M059J (cell line): ENCODE measurements at regions not wholly inside any gene's neighbourhood (a gene's known extent, or its start where the extent isn't known, plus 50 kb on each side); places are given as distances from the start of the nearest gene placed in this dataset.
"Not testable (repeated sequence)": the region's sequence is repeated elsewhere in the genome, so short reads cannot be mapped to it uniquely, and the experiment has no call there.

Experiments
- DNase-seq: peaks from one replicate; pipeline ENCODE4 v3.0.0-alpha.2; 2012; ENCODE audit warnings: low read depth

DNA sequence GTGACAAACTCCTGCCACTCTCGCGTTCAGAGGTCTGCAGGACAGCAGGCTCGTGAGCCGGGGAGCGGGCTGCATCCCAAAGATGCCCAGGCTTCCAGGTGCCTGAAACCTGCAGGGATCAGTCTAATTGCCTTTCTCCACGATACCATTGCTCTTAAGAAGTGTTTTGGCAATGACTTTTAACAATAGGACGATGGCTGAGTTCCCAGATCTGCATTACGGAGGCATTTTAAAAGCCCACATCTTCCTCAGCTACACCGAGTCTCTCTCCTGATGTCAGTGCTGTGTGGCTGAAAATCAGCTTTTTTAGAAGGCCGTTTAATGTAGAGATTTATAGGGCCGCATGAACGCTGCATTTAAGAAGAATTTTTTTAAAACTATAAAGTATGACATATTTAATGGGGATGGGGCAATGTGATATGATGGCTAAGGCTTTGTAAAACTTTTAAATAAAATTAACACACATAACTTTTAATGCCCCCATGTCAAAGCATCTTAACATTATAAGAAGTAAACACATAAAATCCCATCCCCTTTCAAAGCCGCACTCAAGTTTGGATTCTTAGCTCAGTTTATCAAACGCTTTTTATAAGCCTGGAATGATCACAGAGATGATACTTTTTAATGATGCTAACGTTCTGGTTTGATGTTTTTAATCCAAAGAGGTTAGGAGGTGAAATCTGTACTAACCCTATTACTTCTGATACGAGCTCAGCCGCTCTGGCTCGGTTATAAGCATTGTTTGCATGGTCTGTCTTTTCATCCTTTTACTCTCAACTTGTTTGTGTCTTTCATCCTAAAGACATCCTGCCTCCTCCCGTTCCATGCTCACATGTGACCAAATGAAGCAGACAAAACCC is 386.0 kb downstream of the SMOC2 start:
- no peak for DNase-seq

DNA sequence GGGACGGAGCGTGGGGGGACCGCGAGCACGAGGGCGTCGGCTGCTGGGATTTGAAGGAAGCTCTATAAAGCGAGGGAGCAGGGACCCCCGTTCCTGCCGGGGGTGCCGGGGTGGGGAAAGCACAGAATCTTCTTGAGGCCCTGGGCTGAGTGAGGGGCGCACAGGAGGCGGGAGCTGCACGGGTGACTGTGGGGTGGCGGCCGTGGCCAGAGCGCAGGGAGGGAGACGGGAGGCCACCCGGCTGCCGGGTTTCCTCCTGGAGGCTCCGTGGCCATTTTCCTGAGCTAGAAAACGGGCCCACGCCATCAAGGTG is 385.1 kb downstream of the SMOC2 start:
- no peak for DNase-seq

DNA sequence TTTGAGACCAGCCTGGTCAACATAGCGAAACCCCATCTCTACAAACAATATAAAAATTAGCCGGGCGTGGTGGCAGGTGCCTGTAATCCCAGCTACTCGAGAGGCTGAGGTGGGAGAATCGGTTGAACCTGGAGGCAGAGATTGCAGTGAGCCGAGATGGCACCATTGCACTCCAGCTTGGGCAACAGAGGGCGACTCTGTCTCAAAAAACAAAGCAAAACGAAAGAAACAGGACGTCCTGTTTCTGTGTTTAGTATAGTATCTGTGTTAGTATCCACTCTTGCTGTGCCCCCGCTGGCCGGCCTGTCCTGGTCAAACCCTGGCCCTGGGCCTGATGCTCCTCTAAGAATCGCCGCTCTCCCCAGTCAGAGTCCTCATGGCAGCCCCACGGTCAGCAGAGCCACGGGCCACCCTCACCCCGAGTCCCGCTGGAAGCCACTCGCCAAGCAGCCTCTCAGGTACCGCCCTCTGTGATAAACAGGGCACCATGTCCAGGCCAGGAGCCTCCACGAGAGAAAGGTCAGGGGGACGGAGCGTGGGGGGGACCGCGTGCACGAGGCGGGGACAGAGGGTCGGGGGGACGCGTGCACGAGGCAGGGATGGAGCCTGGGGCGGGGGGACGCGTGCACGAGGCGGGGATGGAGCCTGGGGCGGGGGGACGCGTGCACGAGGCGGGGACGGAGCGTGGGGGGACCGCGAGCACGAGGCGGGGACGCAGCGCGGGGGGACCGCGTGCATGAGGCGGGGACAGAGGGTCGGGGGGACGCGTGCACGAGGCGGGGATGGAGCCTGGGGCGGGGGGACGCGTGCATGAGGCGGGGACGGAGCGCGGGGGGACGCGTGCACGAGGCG is 384.5 kb downstream of the SMOC2 start:
- peak; percentile 20 for DNase-seq

DNA sequence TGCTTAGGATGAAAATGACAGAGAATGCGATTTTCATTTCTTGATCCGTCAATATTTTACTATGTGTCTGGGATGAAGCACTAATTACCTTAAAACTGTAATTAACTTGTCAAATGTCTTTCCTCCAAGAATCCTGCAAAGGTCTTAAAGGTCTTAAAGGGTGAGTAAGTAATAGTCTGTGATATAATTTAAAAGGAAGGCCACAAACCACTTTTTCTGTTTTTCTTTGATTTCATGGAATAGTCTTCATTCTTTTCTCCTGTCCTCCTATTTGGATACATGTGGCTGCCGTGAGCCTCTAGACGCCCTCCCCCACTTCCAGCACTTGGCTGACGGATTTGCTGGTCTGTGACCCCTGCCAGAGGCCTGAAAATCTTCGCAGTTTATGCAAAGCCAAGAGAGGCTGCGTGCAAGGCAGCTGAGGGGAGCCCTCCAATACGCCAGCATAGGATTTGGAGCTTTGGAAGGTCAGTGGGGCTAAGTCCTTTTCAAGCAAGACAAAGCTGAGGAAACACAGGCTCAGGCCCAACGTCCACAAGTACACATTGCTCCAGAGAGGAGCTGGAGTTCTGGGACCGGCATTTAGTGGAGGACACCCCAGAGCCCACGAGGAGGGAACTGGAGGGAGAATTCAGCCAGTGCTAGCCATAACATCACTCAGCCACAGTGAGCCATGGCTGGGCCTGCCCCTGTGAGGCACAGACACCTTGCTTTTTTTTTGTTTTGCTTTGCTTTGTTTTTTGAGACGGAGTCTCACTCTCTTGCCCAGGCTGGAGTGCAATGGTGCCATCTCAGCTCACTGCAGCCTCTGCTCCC is 382.6 kb downstream of the SMOC2 start:
- no peak for DNase-seq

DNA sequence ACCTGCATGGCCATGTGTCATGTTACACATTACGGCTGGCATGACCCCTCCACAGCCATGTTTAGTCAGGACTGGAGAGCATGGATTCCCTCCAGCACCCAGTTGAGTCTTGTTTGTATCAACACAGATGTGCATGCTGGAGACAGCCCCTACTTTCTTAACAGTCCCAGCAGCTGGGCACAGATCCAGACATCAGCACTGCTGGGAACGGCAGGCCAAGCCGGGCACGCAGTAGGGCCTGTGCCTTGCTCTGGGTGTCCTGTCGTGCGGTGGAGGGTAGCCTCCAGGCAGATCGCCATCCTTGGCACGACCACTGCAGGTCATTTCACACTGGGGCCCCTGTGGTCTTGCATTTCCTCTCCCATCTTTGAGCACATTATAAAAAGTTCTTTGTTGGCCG is 381.4 kb downstream of the SMOC2 start:
- DNase-seq: no peak

DNA sequence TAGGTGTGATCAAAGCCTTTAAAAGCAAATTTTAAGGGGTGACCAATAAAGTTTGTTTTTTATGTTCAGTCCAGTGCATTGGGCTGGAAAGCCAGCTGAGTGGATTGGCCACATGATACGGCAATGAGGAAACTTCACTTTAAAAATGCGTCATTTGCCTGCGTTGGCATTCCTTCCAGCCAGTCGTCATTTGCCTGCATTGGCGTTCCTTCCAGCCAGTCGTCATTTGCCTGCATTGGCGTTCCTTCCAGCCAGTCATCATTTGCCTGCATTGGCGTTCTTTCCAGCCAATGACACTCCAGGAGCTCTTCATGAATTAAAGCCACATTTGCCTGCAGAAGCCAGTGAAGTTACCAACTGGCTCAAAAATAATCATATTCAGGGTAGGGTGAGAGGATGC is 378.6 kb downstream of the SMOC2 start:
- DNase-seq: no peak

DNA sequence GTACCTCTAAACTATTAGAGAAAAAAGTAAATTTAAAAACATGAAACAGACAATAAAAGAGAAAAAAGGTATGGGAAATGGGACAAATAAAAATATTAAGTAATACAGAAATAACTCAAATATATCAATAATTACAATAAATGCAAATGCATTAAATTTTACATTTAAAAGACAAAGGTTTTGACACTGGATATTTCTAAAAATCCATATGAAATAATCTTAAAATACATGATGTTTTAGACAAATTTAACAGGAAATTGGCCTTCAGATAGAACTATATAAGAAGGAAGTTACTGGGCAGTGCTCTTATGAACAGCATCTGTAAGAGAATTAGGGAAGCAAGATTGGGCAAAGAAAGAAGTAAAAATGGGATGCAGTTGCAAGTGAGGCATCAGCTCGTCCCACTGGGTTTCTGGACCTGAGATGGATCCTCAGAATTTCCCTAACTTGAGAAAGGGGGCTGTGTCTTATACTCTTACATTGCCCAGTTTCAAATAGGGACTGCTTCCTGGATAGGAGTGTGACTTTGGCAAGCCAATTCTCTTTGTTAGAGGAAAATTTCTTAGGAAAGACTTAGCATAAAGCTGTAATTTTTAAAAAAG is 376.7 kb downstream of the SMOC2 start:
- no peak for DNase-seq

DNA sequence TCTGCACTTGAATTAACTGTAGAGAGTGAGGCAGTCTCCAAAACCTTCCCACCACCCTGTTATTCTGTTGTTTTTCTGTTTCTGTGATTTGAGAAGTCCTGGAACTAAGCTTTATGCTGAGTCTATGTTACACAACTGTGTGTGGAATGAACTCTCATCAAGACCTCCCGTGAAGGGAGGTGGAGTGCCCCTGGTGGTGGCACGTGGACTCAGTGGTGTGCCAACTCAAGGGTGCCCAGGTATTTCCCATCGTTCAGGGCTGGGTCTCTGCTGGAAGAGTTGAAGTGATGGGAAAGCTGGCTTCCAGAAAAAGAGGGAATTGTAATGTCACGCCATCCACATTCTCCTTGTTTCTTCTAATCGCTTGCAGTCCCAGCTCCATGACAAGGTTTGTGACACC is 374.2 kb downstream of the SMOC2 start:
- DNase-seq: no peak

DNA sequence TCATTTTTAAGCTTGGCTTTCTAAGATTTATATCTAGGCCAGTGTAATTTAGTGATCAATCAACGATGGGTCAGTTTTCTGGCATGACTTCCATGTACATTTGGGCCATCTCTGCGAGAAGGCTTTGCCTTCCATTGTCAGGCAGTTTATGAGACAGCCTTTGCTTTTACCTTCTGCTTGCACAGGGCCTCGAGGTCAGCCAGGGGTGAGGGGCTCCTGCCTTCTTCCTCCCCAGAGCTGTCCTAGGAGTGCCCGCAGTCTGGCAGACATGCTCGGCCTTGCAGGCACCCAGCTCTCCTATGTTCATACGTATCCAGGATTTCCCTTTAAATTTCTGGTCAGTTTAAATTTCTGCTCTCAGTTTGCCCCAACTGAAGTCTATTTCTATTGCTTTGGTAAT is 367.2 kb downstream of the SMOC2 start:
- DNase-seq: no peak

DNA sequence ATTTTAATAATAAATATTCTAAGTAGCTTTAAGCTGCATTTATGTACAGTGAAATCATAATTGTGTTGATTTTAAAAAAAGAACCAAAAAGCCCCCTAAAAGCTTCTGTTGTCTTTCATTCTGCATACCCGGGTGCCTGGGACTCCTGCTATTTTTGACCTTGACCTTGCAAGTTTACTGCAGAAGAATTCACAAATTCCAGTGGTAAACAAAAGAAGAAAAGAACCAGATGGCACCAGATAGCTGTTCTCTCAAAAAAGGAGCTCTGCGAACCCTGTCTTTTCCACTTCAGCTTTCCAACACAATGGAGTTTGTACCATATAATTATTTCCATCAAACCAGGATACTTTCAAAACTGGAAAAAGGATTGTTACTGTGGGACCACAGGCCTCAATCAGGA is 363.3 kb downstream of the SMOC2 start:
- no peak for DNase-seq

DNA sequence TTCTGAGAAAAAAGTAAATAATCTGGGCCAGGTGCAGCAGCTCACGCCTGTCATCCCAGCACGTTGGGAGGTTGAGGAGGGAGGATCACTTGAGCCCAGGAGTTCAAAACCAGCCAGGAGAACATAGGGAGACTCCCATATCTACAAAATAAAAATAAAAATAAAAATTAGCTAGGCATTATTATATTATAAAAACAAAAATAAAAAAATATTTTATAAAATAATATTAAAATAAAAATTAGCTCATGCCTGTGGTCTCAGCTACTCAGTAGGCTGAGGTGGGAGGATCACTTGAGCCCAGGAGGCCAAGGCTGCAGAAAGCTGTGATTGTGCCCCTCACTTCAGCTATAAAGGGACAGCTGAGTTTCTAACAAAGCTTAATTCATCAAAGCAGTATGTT is 362.9 kb downstream of the SMOC2 start:
- no peak for DNase-seq

DNA sequence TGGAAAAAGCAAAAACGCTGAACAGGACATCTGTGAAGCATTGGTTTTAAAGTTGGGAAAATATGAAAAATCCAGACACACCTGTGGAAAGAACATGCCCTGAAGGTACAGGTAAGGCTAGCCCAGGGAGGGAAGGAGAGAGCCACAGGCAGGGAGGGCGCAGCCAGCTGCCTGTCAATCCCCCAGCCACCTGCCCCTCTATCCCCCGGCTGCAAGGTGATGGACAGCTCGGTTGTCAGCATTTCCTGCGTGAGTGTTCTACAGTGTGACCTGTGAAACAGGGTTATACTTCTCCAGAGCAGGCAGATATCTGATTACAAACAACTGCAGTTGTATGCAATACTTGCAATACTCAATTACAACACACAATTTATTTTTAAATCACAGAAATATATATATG is 358.1 kb downstream of the SMOC2 start:
- DNase-seq: no peak

DNA sequence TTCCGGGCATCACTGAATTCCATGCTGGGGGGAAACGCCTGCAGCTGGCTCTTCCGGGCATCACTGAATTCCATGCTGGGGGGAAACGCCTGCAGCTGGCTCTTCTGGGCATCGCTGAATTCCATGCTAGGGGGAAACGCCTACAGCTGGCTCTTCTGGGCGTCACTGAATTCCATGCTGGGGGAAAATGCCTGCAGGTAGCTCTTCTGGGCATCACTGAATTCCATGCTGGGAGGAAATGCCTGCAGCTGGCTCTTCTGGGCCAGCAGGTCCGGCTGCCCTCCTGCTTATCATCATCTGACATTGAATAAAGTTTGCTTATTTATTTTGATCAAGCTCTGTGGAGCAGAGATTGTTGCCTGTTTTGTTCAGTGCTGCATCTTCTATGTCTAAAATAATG is 355.1 kb downstream of the SMOC2 start:
- no peak for DNase-seq

DNA sequence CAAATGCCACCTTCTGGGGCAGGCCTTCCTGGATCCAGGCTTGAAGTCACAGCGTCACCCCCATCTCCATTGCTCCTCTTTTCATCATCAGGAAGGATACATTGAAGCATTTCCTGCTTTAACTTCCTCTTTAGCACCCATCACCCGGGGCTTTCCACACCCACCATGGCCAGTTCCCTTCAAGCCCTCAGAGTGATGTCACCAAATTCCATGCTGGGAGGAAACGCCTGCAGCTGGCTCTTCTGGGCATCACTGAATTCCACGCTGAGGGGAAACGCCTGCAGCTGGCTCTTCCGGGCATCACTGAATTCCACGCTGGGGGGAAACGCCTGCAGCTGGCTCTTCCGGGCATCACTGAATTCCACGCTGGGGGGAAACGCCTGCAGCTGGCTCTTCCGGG is 354.6 kb downstream of the SMOC2 start:
- DNase-seq: not testable (repeated sequence)

DNA sequence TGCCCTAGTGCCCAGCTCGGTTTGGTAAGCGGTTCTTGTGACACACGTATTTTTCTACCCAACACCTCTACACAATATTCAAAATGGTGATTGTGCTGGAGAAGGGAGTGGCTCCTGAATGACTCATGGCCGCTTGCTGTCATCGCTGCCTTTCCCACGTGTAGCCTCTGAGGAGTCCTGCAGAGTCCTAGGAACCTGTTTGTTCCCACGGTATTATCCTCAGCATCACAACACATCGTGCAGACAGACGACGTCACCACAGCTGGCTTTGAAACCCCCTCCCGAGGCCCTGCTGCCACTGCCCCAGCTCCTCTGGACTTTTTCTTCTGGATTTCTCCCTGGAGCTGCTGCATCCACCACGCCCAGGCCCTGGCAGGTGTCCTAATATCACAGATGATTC is 353.5 kb downstream of the SMOC2 start:
- peak; percentile 5 for DNase-seq

DNA sequence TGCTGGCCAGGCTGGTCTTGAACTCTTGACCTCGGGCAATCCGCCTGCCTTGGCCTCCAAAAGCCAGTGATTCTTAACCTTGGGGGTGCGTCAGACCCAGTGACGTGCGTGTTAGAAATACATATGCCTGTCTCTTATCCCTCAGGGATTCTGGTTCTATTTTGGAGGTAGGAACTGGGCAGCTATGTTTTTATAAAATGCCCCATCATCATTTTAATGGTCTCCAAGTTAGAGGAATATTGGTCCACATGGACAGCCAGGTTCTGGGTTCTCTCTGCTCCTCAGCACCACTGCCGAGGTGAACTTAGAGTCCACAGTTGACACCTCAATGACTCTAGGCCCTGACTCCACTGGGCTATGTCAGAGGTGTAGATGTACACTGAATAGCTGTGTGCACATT is 352.7 kb downstream of the SMOC2 start:
- no peak for DNase-seq

DNA sequence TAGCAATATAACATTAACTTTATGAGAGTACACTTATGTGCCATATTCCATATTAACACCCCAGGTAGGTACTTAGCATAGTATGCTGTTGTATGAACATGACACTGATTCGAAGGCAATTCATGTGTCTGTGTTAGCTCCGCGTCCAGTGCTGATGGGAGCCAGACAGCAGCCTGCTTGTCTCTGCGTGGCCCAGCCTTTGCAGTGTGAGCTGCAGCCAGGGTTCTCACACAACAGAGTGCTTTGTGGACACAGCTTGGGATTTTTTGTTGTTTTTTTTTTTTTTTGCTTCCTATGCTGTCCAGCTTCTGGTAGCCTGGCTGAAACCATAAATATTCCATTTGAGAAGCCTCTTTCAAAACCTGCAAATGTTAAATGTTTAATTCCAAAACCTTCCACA is 350.9 kb downstream of the SMOC2 start:
- no peak for DNase-seq

DNA sequence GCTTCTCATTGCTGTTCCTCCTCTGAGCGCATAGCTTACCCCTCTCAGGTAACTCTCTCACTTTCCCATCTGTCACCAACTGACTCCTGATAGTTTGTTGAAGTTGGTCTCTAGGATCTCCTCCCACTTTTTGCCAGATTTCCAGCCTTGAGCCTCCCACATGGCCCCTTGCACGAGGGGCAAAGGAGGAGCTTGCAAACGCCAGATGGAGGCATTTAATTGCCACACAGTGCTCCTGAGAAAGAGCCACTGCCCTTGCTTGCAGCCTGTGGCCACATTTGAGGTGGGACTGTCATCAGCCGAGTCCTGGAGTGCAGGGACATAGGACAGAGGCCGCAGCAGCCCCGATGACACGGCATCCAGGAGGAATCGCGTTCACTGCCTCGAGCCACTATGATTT is 348.7 kb downstream of the SMOC2 start:
- DNase-seq: no peak

DNA sequence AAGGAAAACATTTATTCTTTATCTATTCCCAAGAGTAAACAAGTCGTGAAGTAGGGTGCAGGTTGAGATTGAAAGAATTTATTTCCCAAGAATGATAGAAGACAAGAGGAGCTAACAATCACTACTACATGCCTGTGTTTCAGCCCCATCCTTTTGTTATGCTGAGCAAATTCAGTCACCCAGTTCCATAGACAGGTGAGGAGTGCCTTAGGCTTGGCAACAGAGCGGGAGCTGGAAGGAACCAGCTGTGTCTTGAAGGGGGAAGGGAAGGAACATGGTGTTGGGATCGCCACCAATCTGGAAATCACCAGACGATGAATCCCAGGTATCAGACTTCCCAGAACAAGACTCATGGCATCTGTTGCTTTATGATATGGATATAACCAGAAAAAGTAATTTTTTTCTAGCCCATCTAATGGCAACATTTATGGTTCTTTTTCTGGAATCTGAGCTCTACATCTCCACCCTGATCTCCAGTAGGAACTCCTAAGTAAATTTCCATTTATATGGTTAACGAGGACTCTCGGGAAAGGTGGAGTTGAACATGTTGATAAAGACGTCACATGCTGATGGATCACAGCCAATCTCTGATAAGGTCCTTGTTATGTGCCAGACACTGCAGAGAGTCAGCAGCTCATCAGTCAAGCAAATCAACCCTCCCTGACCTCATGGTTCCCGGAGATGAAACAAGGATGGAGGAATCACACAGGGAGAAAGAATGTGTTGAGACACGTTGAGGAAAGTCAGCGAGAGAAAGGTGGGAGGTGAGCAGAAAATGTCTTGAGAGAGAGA is 344.9 kb downstream of the SMOC2 start:
- DNase-seq: no peak

DNA sequence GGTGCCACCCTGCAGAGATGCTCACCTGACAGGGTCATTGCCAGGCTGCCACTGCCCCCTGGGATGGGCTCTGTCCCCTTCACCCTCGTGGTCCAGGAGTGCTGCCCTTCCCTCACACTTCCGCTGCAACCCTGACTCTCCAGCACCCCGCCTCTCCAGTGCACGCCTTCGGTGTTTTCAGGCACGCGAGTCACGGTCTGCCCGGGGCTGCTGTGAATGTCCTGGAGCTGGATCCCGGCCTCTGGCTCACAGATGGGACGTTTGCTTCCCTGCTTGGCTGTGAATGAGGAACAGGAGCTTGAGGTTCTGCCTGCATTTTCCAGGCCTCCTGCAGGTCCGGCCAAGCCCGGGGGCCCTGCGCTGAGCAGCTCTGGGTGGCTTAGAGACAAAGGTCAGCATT is 343.4 kb downstream of the SMOC2 start:
- no peak for DNase-seq

DNA sequence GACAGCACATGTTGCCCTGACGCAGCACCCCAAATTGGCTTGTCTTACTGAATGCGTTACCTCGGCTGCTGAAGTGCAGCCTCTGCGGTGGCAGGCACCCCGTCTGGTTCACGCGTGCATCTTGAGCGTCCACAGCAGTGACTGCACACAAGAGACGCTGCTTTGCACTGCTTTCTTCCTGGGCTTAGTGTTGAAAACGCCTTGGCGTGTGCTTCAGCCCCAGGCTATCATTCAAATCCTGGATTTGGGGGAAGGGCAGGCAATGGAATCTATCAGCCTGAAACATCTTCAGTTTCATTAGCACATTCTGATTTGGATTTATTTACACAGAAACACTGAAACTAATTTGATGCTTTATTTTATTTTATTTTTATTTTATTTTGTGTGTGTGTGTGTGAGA is 342.7 kb downstream of the SMOC2 start:
- DNase-seq: no peak
